ENCODE measurements at regions not wholly inside any gene's neighbourhood (a gene's known extent, or its start where the extent isn't known, plus 50 kb on each side); places are given as distances from the start of the nearest gene placed in this dataset.

GRCh38 chr13:30816736-30817135 lies 81.4 kb downstream of the ALOX5AP start:
- TF ChIP-seq, protein P1, sequence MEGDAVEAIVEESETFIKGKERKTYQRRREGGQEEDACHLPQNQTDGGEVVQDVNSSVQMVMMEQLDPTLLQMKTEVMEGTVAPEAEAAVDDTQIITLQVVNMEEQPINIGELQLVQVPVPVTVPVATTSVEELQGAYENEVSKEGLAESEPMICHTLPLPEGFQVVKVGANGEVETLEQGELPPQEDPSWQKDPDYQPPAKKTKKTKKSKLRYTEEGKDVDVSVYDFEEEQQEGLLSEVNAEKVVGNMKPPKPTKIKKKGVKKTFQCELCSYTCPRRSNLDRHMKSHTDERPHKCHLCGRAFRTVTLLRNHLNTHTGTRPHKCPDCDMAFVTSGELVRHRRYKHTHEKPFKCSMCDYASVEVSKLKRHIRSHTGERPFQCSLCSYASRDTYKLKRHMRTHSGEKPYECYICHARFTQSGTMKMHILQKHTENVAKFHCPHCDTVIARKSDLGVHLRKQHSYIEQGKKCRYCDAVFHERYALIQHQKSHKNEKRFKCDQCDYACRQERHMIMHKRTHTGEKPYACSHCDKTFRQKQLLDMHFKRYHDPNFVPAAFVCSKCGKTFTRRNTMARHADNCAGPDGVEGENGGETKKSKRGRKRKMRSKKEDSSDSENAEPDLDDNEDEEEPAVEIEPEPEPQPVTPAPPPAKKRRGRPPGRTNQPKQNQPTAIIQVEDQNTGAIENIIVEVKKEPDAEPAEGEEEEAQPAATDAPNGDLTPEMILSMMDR (IDR thresholded peaks at IDR 0.05), result no peak
- TF ChIP-seq POLR2A (IDR thresholded peaks at IDR 0.05), result no peak
- TF ChIP-seq EP300 (IDR thresholded peaks at IDR 0.05), result no peak

Measured in upper lobe of left lung (tissue), 4 donors.